Mucosa of descending colon (tissue), 3 donors: ENCODE measurements at regions not wholly inside any gene's neighbourhood (a gene's known extent, or its start where the extent isn't known, plus 50 kb on each side); places are given as distances from the start of the nearest gene placed in this dataset.

Experiments used
- ATAC-seq: fragments of 200-7000 bp; cut with Tn5 transposase; one replicate; pipeline ENCODE4 v1.9.1; 2020; ENCODE audit warnings: mild to moderate bottlenecking, moderate library complexity
- DNase-seq, 3 donors: peaks; one replicate each; pipeline ENCODE4 v3.0.0-alpha.2; 2020
- H3K36me3 ChIP-seq: fragments of 200-600 bp; one replicate; pipeline ENCODE4 v1.8.0; 2021; ENCODE audit warnings: low read depth, mild to moderate bottlenecking
- H3K4me1 ChIP-seq: fragments of 200-600 bp; one replicate; pipeline ENCODE4 v1.8.0; 2021; ENCODE audit warnings: low read depth, mild to moderate bottlenecking
- H3K4me3 ChIP-seq: fragments of 200-600 bp; one replicate; pipeline ENCODE4 v1.8.0; 2021; ENCODE audit warnings: mild to moderate bottlenecking
- H3K9me3 ChIP-seq: fragments of 200-600 bp; one replicate; pipeline ENCODE4 v1.8.0; 2021; ENCODE audit warnings: mild to moderate bottlenecking
- intact Hi-C, 2 donors: fragments of 100-400 bp; cut with DNase I in 1 of 2; cut with micrococcal nuclease in 1 of 2; formaldehyde crosslinking; loops; one replicate each; pipeline versions ENCODE4 v1.11.0 to v1.11.1; 2022; cut with DNase I, micrococcal nuclease
- TF ChIP-seq, protein P1 (sequence below): fragments of 200-600 bp; IDR thresholded peaks from one replicate; pipeline ENCODE4 v1.8.0; 2022; ENCODE audit warnings: antibody characterized with exemption, mild to moderate bottlenecking
- donor health status: DM: no; HTN: no; CAD: no; lungs with moderate emphysema.
- donor health status: DM: no; HTN: no; CAD: no.
- donor health status: DM: no; HTN: yes; CAD: no.

GRCh38 chr11:109554951-109555350, 133.0 kb downstream of the C11orf87 start:
- TF ChIP-seq, protein P1, sequence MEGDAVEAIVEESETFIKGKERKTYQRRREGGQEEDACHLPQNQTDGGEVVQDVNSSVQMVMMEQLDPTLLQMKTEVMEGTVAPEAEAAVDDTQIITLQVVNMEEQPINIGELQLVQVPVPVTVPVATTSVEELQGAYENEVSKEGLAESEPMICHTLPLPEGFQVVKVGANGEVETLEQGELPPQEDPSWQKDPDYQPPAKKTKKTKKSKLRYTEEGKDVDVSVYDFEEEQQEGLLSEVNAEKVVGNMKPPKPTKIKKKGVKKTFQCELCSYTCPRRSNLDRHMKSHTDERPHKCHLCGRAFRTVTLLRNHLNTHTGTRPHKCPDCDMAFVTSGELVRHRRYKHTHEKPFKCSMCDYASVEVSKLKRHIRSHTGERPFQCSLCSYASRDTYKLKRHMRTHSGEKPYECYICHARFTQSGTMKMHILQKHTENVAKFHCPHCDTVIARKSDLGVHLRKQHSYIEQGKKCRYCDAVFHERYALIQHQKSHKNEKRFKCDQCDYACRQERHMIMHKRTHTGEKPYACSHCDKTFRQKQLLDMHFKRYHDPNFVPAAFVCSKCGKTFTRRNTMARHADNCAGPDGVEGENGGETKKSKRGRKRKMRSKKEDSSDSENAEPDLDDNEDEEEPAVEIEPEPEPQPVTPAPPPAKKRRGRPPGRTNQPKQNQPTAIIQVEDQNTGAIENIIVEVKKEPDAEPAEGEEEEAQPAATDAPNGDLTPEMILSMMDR = no peak
- intact Hi-C loops = no loop called here
- H3K4me3 ChIP-seq = no peak overlapping the region
- DNase-seq (no peak), ATAC-seq (no peak)
- peaks cover 3% of the 10 kb centered on the region for H3K9me3 ChIP-seq
- no peaks in the 10 kb centered on the region for H3K4me1 ChIP-seq
- H3K36me3 ChIP-seq = no peaks in the 10 kb centered on the region

DNA sequence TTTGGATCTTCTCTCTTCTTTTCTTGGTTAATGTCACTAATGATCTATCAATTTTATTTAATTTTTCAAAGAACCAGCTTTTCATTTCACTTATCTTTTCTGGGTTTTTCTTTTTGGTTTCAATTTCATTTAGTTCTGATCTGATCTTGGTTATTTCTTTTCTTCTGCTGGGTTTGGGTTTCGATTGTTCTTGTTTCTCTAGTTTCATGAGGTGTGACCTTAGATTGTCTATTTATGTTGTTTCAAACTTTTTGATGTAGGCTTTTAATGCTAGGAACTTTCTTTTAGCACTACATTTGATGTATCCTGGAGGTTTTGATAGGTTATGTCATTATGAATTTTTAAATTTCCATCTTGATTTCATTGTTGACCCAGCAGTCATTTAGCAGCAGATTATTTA, 142.3 kb downstream of the C11orf87 start:
- no peaks in the 10 kb centered on the region for H3K4me1 ChIP-seq
- DNase-seq (no peak), ATAC-seq (no peak)
- H3K4me3 ChIP-seq = no peak overlapping the region
- H3K9me3 ChIP-seq = no peaks in the 10 kb centered on the region
- TF ChIP-seq, protein P1 = no peak
- intact Hi-C loops = no loop called here
- H3K36me3 ChIP-seq = no peaks in the 10 kb centered on the region

- no peaks in the 10 kb centered on the region for H3K9me3 ChIP-seq
- no peak for ATAC-seq
- intact Hi-C loops = no loop called here
- no peak overlapping the region for H3K4me3 ChIP-seq
- no peaks in the 10 kb centered on the region for H3K36me3 ChIP-seq
- DNase-seq = no peak
- no peaks in the 10 kb centered on the region for H3K4me1 ChIP-seq
- TF ChIP-seq, protein P1 = no peak
Measured at GRCh38 chr11:109582470-109582869, 160.5 kb downstream of the C11orf87 start.

- DNase-seq (no peak), ATAC-seq (no peak)
- Histone ChIP-seq H3K9me3 (no peaks in the 10 kb centered on the region), H3K36me3 (no peaks in the 10 kb centered on the region), H3K4me3 (no peak overlapping the region), H3K4me1 (no peaks in the 10 kb centered on the region)
- intact Hi-C loops = no loop called here
- TF ChIP-seq, protein P1 = no peak
Measured at GRCh38 chr11:109584001-109584972, 162.3 kb downstream of the C11orf87 start.

DNA sequence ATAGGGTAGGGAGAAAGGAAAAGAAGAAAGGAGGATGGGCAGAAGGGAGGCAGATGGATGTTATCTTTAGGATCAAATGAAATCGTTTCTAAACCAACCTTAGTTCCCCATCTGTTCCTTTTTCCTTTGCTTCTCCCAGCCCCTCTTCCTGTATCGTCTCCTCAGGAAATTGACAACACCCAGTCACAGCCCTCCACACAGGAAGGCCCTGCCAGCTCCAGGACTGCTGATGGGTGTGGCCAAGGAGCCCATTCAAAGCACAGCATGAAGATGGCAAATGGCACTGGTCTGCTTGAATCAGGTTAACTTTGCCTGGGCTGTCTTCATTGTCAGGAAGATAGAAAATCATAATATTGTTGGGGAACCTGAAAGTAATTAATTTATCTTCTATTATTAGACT, 164.8 kb downstream of the C11orf87 start:
- intact Hi-C loops = no loop called here
- H3K4me3 ChIP-seq = no peak overlapping the region
- no peak for ATAC-seq
- TF ChIP-seq, protein P1 = no peak
- no peaks in the 10 kb centered on the region for H3K36me3 ChIP-seq
- H3K9me3 ChIP-seq = no peaks in the 10 kb centered on the region
- no peaks in the 10 kb centered on the region for H3K4me1 ChIP-seq
- no peak for DNase-seq
